ENCODE measurements at regions not wholly inside any gene's neighbourhood (a gene's known extent, or its start where the extent isn't known, plus 50 kb on each side); places are given as distances from the start of the nearest gene placed in this dataset.

GRCh38 chr17:63126607-63127006 lies 160.6 kb downstream of the TANC2 start:
- no peak for DNase-seq (ENCODE audit: low read depth, low spot score)
- H3K4me1 ChIP-seq (ENCODE audit: insufficient read depth, insufficient read length), result no peaks in the 10 kb centered on the region
- no peak for TF ChIP-seq YY1 (IDR thresholded peaks at IDR 0.05; ENCODE audit: insufficient read depth, insufficient read length)
- TF ChIP-seq SUZ12 (IDR thresholded peaks at IDR 0.05; ENCODE audit: extremely low read depth, insufficient read depth, insufficient read length), result no peak
- no peak for TF ChIP-seq ZNF274 (IDR thresholded peaks at IDR 0.05; ENCODE audit: low read depth, low read length)
- H3K36me3 ChIP-seq (ENCODE audit: insufficient read depth, insufficient read length, low read length), result no peaks in the 10 kb centered on the region
- no peak overlapping the region for H3K4me3 ChIP-seq (ENCODE audit: insufficient read length, low read depth)
- H3K9me3 ChIP-seq (ENCODE audit: insufficient read depth, low read length), result no peaks in the 10 kb centered on the region
- H3K9ac ChIP-seq (ENCODE audit: insufficient read length, low read depth), result no peak overlapping the region
- H3K27me3 ChIP-seq (ENCODE audit: insufficient read depth, insufficient read length), result no peaks in the 10 kb centered on the region

- no peak for DNase-seq (ENCODE audit: low read depth, low spot score)
- TF ChIP-seq SUZ12 (IDR thresholded peaks at IDR 0.05; ENCODE audit: extremely low read depth, insufficient read depth, insufficient read length), result no peak
- TF ChIP-seq YY1 (IDR thresholded peaks at IDR 0.05; ENCODE audit: insufficient read depth, insufficient read length), result no peak
- no peak for TF ChIP-seq ZNF274 (IDR thresholded peaks at IDR 0.05; ENCODE audit: low read depth, low read length)
- no peaks in the 10 kb centered on the region for H3K27me3 ChIP-seq (ENCODE audit: insufficient read depth, insufficient read length)
- no peaks in the 10 kb centered on the region for H3K9me3 ChIP-seq (ENCODE audit: insufficient read depth, low read length)
- H3K36me3 ChIP-seq (ENCODE audit: insufficient read depth, insufficient read length, low read length), result no peaks in the 10 kb centered on the region
- H3K4me3 ChIP-seq (ENCODE audit: insufficient read length, low read depth), result no peak overlapping the region
- H3K9ac ChIP-seq (ENCODE audit: insufficient read length, low read depth), result no peak overlapping the region
- no peaks in the 10 kb centered on the region for H3K4me1 ChIP-seq (ENCODE audit: insufficient read depth, insufficient read length)
These were observed 166.4 kb downstream of the TANC2 start for GRCh38 chr17:63132459-63132911.

- no peak for DNase-seq (ENCODE audit: low read depth, low spot score)
- H3K9ac ChIP-seq (ENCODE audit: insufficient read length, low read depth), result no peak overlapping the region
These were observed 167.5 kb downstream of the TANC2 start for GRCh38 chr17:63133491-63133890.

GRCh38 chr17:63134867-63135266 lies 168.8 kb downstream of the TANC2 start:
- no peaks in the 10 kb centered on the region for H3K36me3 ChIP-seq (ENCODE audit: insufficient read depth, insufficient read length, low read length)
- no peaks in the 10 kb centered on the region for H3K9me3 ChIP-seq (ENCODE audit: insufficient read depth, low read length)
- no peak overlapping the region for H3K9ac ChIP-seq (ENCODE audit: insufficient read length, low read depth)
- H3K4me3 ChIP-seq (ENCODE audit: insufficient read length, low read depth), result no peak overlapping the region
- H3K4me1 ChIP-seq (ENCODE audit: insufficient read depth, insufficient read length), result no peaks in the 10 kb centered on the region
- no peak for DNase-seq (ENCODE audit: low read depth, low spot score)
- H3K27me3 ChIP-seq (ENCODE audit: insufficient read depth, insufficient read length), result no peaks in the 10 kb centered on the region
- TF ChIP-seq SUZ12 (IDR thresholded peaks at IDR 0.05; ENCODE audit: extremely low read depth, insufficient read depth, insufficient read length) (no peak), YY1 (IDR thresholded peaks at IDR 0.05; ENCODE audit: insufficient read depth, insufficient read length) (no peak), ZNF274 (IDR thresholded peaks at IDR 0.05; ENCODE audit: low read depth, low read length) (no peak)

More at GRCh38 chr17:63133491-63133890, 167.5 kb downstream of the TANC2 start:
- H3K36me3 ChIP-seq (ENCODE audit: insufficient read depth, insufficient read length, low read length), result no peaks in the 10 kb centered on the region
- no peaks in the 10 kb centered on the region for H3K4me1 ChIP-seq (ENCODE audit: insufficient read depth, insufficient read length)
- no peaks in the 10 kb centered on the region for H3K27me3 ChIP-seq (ENCODE audit: insufficient read depth, insufficient read length)
- no peak overlapping the region for H3K4me3 ChIP-seq (ENCODE audit: insufficient read length, low read depth)
- TF ChIP-seq ZNF274 (IDR thresholded peaks at IDR 0.05; ENCODE audit: low read depth, low read length) (no peak), SUZ12 (IDR thresholded peaks at IDR 0.05; ENCODE audit: extremely low read depth, insufficient read depth, insufficient read length) (no peak), YY1 (IDR thresholded peaks at IDR 0.05; ENCODE audit: insufficient read depth, insufficient read length) (no peak)
- no peaks in the 10 kb centered on the region for H3K9me3 ChIP-seq (ENCODE audit: insufficient read depth, low read length)

- H3K36me3 ChIP-seq (ENCODE audit: insufficient read depth, insufficient read length, low read length), result no peaks in the 10 kb centered on the region
- DNase-seq (ENCODE audit: low read depth, low spot score), result no peak
- H3K4me3 ChIP-seq (ENCODE audit: insufficient read length, low read depth), result no peak overlapping the region
- H3K4me1 ChIP-seq (ENCODE audit: insufficient read depth, insufficient read length), result no peaks in the 10 kb centered on the region
- no peaks in the 10 kb centered on the region for H3K9me3 ChIP-seq (ENCODE audit: insufficient read depth, low read length)
- H3K9ac ChIP-seq (ENCODE audit: insufficient read length, low read depth), result no peak overlapping the region
- no peaks in the 10 kb centered on the region for H3K27me3 ChIP-seq (ENCODE audit: insufficient read depth, insufficient read length)
- TF ChIP-seq ZNF274 (IDR thresholded peaks at IDR 0.05; ENCODE audit: low read depth, low read length), result no peak
- TF ChIP-seq YY1 (IDR thresholded peaks at IDR 0.05; ENCODE audit: insufficient read depth, insufficient read length), result no peak
- no peak for TF ChIP-seq SUZ12 (IDR thresholded peaks at IDR 0.05; ENCODE audit: extremely low read depth, insufficient read depth, insufficient read length)
These were observed 170.5 kb downstream of the TANC2 start for GRCh38 chr17:63136369-63137012.

GRCh38 chr17:63137163-63137562 lies 171.1 kb downstream of the TANC2 start:
- Histone ChIP-seq H3K4me3 (ENCODE audit: insufficient read length, low read depth) (no peak overlapping the region), H3K9me3 (ENCODE audit: insufficient read depth, low read length) (no peaks in the 10 kb centered on the region), H3K36me3 (ENCODE audit: insufficient read depth, insufficient read length, low read length) (no peaks in the 10 kb centered on the region), H3K4me1 (ENCODE audit: insufficient read depth, insufficient read length) (no peaks in the 10 kb centered on the region), H3K27me3 (ENCODE audit: insufficient read depth, insufficient read length) (no peaks in the 10 kb centered on the region), H3K9ac (ENCODE audit: insufficient read length, low read depth) (no peak overlapping the region)
- DNase-seq (ENCODE audit: low read depth, low spot score), result no peak
- TF ChIP-seq YY1 (IDR thresholded peaks at IDR 0.05; ENCODE audit: insufficient read depth, insufficient read length) (no peak), ZNF274 (IDR thresholded peaks at IDR 0.05; ENCODE audit: low read depth, low read length) (no peak), SUZ12 (IDR thresholded peaks at IDR 0.05; ENCODE audit: extremely low read depth, insufficient read depth, insufficient read length) (no peak)

- TF ChIP-seq YY1 (IDR thresholded peaks at IDR 0.05; ENCODE audit: insufficient read depth, insufficient read length), result no peak
- TF ChIP-seq ZNF274 (IDR thresholded peaks at IDR 0.05; ENCODE audit: low read depth, low read length), result no peak
- TF ChIP-seq SUZ12 (IDR thresholded peaks at IDR 0.05; ENCODE audit: extremely low read depth, insufficient read depth, insufficient read length), result no peak
- H3K4me1 ChIP-seq (ENCODE audit: insufficient read depth, insufficient read length), result no peaks in the 10 kb centered on the region
- H3K27me3 ChIP-seq (ENCODE audit: insufficient read depth, insufficient read length), result no peaks in the 10 kb centered on the region
- H3K36me3 ChIP-seq (ENCODE audit: insufficient read depth, insufficient read length, low read length), result no peaks in the 10 kb centered on the region
- H3K9me3 ChIP-seq (ENCODE audit: insufficient read depth, low read length), result no peaks in the 10 kb centered on the region
- H3K9ac ChIP-seq (ENCODE audit: insufficient read length, low read depth), result no peak overlapping the region
- DNase-seq (ENCODE audit: low read depth, low spot score), result no peak
- H3K4me3 ChIP-seq (ENCODE audit: insufficient read length, low read depth), result no peak overlapping the region
These were observed 172.7 kb downstream of the TANC2 start for GRCh38 chr17:63138713-63139112.

Data from NT2/D1 (cell line).